Calu3 (cell line): ENCODE measurements at regions not wholly inside any gene's neighbourhood (a gene's known extent, or its start where the extent isn't known, plus 50 kb on each side); places are given as distances from the start of the nearest gene placed in this dataset.

Experiments used
- BruUV-seq: library from RNA; stranded (reverse); fragments of 400-500 nt; replicated peaks from 2 replicates; lab custom pipeline; 2021; lab: Mats Ljungman, UMichigan
- CTCF ChIA-PET: fragments of 300-600 bp; sonication (Branson Sonifier 250); formaldehyde crosslinking; loops from one replicate; lab custom pipeline; 2022; ENCODE audit warnings: antibody characterized with exemption; lab: Charles Lee
- DNase-seq: peaks from one replicate; pipeline ENCODE4 v3.0.0; 2022
- H3K27ac Mint-ChIP-seq: one replicate; pipeline ENCODE4 v1.8.0; 2022; ENCODE audit warnings: mixed read lengths; ENCODE audit not compliant: unreplicated experiment
- H3K27me3 Mint-ChIP-seq: one replicate; pipeline ENCODE4 v1.8.0; 2022; ENCODE audit warnings: mixed read lengths; ENCODE audit not compliant: unreplicated experiment
- H3K36me3 Mint-ChIP-seq: one replicate; pipeline ENCODE4 v1.8.0; 2022; ENCODE audit warnings: mild to moderate bottlenecking, moderate library complexity, mixed read lengths; ENCODE audit not compliant: insufficient read depth, unreplicated experiment
- H3K4me1 Mint-ChIP-seq: one replicate; pipeline ENCODE4 v1.8.0; 2022; ENCODE audit warnings: mild to moderate bottlenecking, low read depth, mixed read lengths; ENCODE audit not compliant: unreplicated experiment
- H3K4me3 Mint-ChIP-seq: one replicate; pipeline ENCODE4 v1.8.0; 2022; ENCODE audit warnings: mild to moderate bottlenecking, low read depth, moderate library complexity, mixed read lengths; ENCODE audit not compliant: unreplicated experiment
- H3K9me3 Mint-ChIP-seq: one replicate; pipeline ENCODE4 v1.8.0; 2022; ENCODE audit warnings: low read depth, mixed read lengths; ENCODE audit not compliant: unreplicated experiment
- intact Hi-C: fragments of 100-400 bp; cut with micrococcal nuclease; formaldehyde crosslinking; loops from one replicate; pipeline ENCODE4 v1.10.0; 2022; ENCODE audit not compliant: unreplicated experiment
- TF ChIP-seq, protein P1 (sequence below): fragments of 200-600 bp; IDR thresholded peaks from one replicate; pipeline ENCODE4 v1.8.0; 2022; ENCODE audit warnings: antibody characterized with exemption; ENCODE audit not compliant: unreplicated experiment

DNA sequence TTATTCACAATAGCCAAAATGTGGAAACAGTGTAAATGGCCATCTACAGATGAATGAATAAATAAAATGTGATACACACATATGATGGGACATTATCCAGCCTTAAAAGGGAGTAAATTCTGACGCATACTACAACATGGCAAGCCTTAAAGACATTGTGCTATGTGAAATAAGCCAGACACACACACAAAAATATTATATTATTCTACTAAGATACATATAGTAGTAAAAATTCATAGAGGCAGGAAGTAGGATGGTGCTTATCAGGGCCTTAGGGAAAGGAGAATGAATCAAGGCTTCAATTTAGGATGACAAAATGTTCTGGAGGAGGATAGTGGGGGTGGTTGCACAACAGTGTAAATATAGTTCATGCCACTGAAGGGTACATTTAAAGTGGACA lies 346.7 kb upstream of the SMARCA2 start:
- CTCF ChIA-PET: no interaction called here
- intact Hi-C loops: no loop called here

DNA sequence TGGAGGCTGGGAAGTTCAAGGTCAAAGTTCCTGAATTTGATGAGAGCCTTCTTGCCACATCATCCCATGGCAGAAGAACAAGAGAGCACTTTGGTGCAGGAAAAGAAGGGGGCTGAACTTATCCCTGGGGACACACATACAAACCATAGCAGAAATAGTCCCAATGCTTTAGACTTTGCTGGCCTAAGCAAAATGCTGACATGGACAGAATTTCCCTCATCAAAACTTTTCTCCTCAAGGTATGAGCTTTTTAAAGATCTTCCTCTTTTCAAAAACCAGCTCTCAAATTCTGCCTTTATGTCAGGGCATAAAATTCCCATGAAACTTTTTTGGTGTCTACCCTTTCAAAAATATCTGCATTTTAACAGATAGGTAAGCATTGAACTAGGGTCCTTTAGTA lies 341.8 kb upstream of the SMARCA2 start:
- no TSS peak for BruUV-seq
- H3K4me1 Mint-ChIP-seq: no peaks in the 10 kb centered on the region
- peaks cover 2% of the 10 kb centered on the region for H3K9me3 Mint-ChIP-seq
- no peak overlapping the region for H3K27ac Mint-ChIP-seq
- H3K36me3 Mint-ChIP-seq: no peaks in the 10 kb centered on the region
- no peaks in the 10 kb centered on the region for H3K27me3 Mint-ChIP-seq
- no peak for DNase-seq
- CTCF ChIA-PET: no interaction called here
- intact Hi-C loops: no loop called here
- TF ChIP-seq, protein P1, sequence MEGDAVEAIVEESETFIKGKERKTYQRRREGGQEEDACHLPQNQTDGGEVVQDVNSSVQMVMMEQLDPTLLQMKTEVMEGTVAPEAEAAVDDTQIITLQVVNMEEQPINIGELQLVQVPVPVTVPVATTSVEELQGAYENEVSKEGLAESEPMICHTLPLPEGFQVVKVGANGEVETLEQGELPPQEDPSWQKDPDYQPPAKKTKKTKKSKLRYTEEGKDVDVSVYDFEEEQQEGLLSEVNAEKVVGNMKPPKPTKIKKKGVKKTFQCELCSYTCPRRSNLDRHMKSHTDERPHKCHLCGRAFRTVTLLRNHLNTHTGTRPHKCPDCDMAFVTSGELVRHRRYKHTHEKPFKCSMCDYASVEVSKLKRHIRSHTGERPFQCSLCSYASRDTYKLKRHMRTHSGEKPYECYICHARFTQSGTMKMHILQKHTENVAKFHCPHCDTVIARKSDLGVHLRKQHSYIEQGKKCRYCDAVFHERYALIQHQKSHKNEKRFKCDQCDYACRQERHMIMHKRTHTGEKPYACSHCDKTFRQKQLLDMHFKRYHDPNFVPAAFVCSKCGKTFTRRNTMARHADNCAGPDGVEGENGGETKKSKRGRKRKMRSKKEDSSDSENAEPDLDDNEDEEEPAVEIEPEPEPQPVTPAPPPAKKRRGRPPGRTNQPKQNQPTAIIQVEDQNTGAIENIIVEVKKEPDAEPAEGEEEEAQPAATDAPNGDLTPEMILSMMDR: no peak
- no peak overlapping the region for H3K4me3 Mint-ChIP-seq

More for the DNA sequence above, 346.7 kb upstream of the SMARCA2 start:
- DNase-seq: no peak
- no peak overlapping the region for H3K27ac Mint-ChIP-seq
- H3K9me3 Mint-ChIP-seq: peaks cover 13% of the 10 kb centered on the region
- no peak overlapping the region for H3K4me3 Mint-ChIP-seq
- no peaks in the 10 kb centered on the region for H3K4me1 Mint-ChIP-seq
- H3K27me3 Mint-ChIP-seq: no peaks in the 10 kb centered on the region
- no peaks in the 10 kb centered on the region for H3K36me3 Mint-ChIP-seq
- BruUV-seq: no TSS peak
- TF ChIP-seq, protein P1: no peak

DNA sequence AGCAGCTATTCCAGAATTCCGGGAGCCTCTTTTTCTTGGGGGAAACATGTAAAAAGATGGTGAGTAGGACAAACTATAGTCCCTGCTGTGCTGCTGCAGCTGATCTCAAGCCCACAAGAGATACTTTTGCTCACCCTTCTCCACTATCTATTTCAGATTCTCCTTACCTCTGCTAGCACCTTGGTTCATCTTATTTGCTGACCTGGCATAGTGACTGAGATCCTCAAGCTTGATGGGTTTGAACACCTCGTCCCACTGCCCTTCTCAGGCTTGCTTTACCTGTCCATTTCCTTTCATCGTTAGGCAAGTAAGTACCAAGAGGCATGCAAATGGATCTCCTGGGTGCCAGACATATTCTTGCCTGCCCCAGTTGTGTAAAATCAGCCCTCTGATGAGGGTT lies 338.4 kb upstream of the SMARCA2 start:
- Mint-ChIP-seq H3K27me3 (no peaks in the 10 kb centered on the region), H3K9me3 (peaks cover 5% of the 10 kb centered on the region), H3K36me3 (no peaks in the 10 kb centered on the region), H3K4me1 (no peaks in the 10 kb centered on the region), H3K4me3 (no peak overlapping the region), H3K27ac (no peak overlapping the region)
- BruUV-seq: no TSS peak
- no peak for DNase-seq
- CTCF ChIA-PET: no interaction called here
- TF ChIP-seq, protein P1: no peak
- intact Hi-C loops: no loop called here

DNA sequence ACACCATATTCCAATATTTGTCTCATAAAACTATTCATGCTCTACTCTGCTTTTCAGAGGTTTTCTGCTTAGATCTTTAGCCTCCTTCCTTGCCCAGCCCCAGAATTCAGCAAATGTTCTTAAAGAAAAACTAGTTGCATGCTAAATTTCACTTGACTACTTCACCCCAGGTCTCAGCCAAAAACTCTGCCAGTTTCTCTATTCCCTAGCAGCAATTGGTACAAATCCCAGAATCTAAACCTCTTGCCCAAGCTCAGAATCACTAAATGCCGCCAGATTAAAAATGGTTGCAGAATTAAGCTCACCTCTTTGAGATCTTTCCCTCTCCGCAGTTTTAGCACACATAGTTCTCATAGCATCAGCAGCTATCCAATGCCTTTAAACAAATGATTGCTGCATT lies 331.2 kb upstream of the SMARCA2 start:
- no peaks in the 10 kb centered on the region for H3K4me1 Mint-ChIP-seq
- TF ChIP-seq, protein P1: no peak
- no TSS peak for BruUV-seq
- H3K36me3 Mint-ChIP-seq: no peaks in the 10 kb centered on the region
- peaks cover 5% of the 10 kb centered on the region for H3K9me3 Mint-ChIP-seq
- DNase-seq: no peak
- intact Hi-C loops: no loop called here
- no peak overlapping the region for H3K4me3 Mint-ChIP-seq
- H3K27me3 Mint-ChIP-seq: no peaks in the 10 kb centered on the region
- CTCF ChIA-PET: no interaction called here
- no peak overlapping the region for H3K27ac Mint-ChIP-seq
